H9 (cell line): ENCODE measurements at regions not wholly inside any gene's neighbourhood (a gene's known extent, or its start where the extent isn't known, plus 50 kb on each side); places are given as distances from the start of the nearest gene placed in this dataset.

Experiments used
- DNase-seq: peaks from one replicate; pipeline ENCODE4 v3.0.0-alpha.2; 2017
- H2AFZ ChIP-seq: one replicate; pipeline ENCODE4 v1.6.1; 2013; ENCODE audit warnings: mild to moderate bottlenecking, low read length, control low read depth, moderate library complexity
- H2AK5ac ChIP-seq: 2 replicates; pipeline ENCODE4 v1.6.1; 2013; ENCODE audit warnings: low read length, control low read depth, mixed read lengths; ENCODE audit not compliant: insufficient read length
- H2BK120ac ChIP-seq: one replicate; pipeline ENCODE4 v1.6.1; 2013; ENCODE audit warnings: low read depth, mild to moderate bottlenecking, low read length, control low read depth, inconsistent platforms; ENCODE audit not compliant: poor library complexity, severe bottlenecking
- H2BK12ac ChIP-seq: 2 replicates; pipeline ENCODE4 v1.6.1; 2013; ENCODE audit warnings: low read length, control low read depth, mixed read lengths, low read depth; ENCODE audit not compliant: insufficient read length
- H2BK15ac ChIP-seq: 2 replicates; pipeline ENCODE4 v1.6.1; 2013; ENCODE audit warnings: low read depth, low read length, control low read depth
- H2BK20ac ChIP-seq: one replicate; pipeline ENCODE4 v1.6.1; 2013; ENCODE audit warnings: low read depth, mild to moderate bottlenecking, low read length, control low read depth, inconsistent platforms; ENCODE audit not compliant: poor library complexity, severe bottlenecking
- H2BK5ac ChIP-seq: 2 replicates; pipeline ENCODE4 v1.6.1; 2013; ENCODE audit warnings: low read length, control low read depth, mixed read lengths; ENCODE audit not compliant: insufficient read length
- H3K14ac ChIP-seq: 2 replicates; pipeline ENCODE4 v1.6.1; 2013; ENCODE audit warnings: low read length, control low read depth; ENCODE audit not compliant: insufficient read depth
- H3K18ac ChIP-seq: 2 replicates; pipeline ENCODE4 v1.6.1; 2013; ENCODE audit warnings: low read depth, mild to moderate bottlenecking, mixed read lengths, low read length, control low read depth; ENCODE audit not compliant: insufficient read length
- H3K23ac ChIP-seq: 2 replicates; pipeline ENCODE4 v1.6.1; 2013; ENCODE audit warnings: low read length, control low read depth, mixed read lengths, low read depth; ENCODE audit not compliant: insufficient read length
- H3K23me2 ChIP-seq: 2 replicates; pipeline ENCODE4 v1.6.1; 2013; ENCODE audit warnings: low read depth, mild to moderate bottlenecking, mixed read lengths, low read length, control low read depth; ENCODE audit not compliant: insufficient read length, poor library complexity, severe bottlenecking
- H3K27ac ChIP-seq: 2 replicates; pipeline ENCODE4 v1.5.1; 2013; ENCODE audit warnings: low read length, control low read depth, mixed read lengths, low read depth; ENCODE audit not compliant: insufficient read length
- H3K27me3 ChIP-seq: 2 replicates; pipeline ENCODE4 v1.6.1; 2013; ENCODE audit warnings: low read length, control low read depth, inconsistent platforms; ENCODE audit not compliant: insufficient read depth
- H3K4ac ChIP-seq: 2 replicates; pipeline ENCODE4 v1.6.1; 2013; ENCODE audit warnings: low read depth, mild to moderate bottlenecking, control low read depth, inconsistent platforms, low read length, moderate library complexity
- H3K4me1 ChIP-seq: 2 replicates; pipeline ENCODE4 v1.6.1; 2013; ENCODE audit warnings: low read length, control low read depth, inconsistent platforms; ENCODE audit not compliant: insufficient read depth
- H3K4me2 ChIP-seq: 2 replicates; pipeline ENCODE4 v1.6.1; 2013; ENCODE audit warnings: low read length, control low read depth, mixed read lengths; ENCODE audit not compliant: insufficient read length, insufficient read depth
- H3K56ac ChIP-seq: 2 replicates; pipeline ENCODE4 v1.6.1; 2013; ENCODE audit warnings: low read depth, mild to moderate bottlenecking, mixed read lengths, low read length, control low read depth; ENCODE audit not compliant: insufficient read length
- H3K79me1 ChIP-seq: 2 replicates; pipeline ENCODE4 v1.6.1; 2013; ENCODE audit warnings: low read depth, mild to moderate bottlenecking, moderate library complexity, low read length, control low read depth, inconsistent platforms; ENCODE audit not compliant: insufficient read depth, poor library complexity, severe bottlenecking
- H3K79me2 ChIP-seq: 2 replicates; pipeline ENCODE4 v1.6.1; 2013; ENCODE audit warnings: low read length, control low read depth, inconsistent platforms; ENCODE audit not compliant: insufficient read depth
- H3K9ac ChIP-seq: 2 replicates; pipeline ENCODE4 v1.6.1; 2013; ENCODE audit warnings: low read length, control low read depth, mixed read lengths; ENCODE audit not compliant: insufficient read length; ENCODE audit errors: extremely low read depth
- H3K9me3 ChIP-seq: one replicate; pipeline ENCODE4 v1.6.1; 2013; ENCODE audit warnings: low read depth, low read length, inconsistent platforms; ENCODE audit not compliant: control insufficient read depth
- H3T11ph ChIP-seq: one replicate; pipeline ENCODE4 v1.6.1; 2013; ENCODE audit warnings: mild to moderate bottlenecking, low read length, control low read depth, inconsistent platforms
- H4K20me1 ChIP-seq: one replicate; pipeline ENCODE4 v1.6.1; 2013; ENCODE audit not compliant: control insufficient read depth, insufficient read length, insufficient read depth
- H4K5ac ChIP-seq: 2 replicates; pipeline ENCODE4 v1.6.1; 2013; ENCODE audit warnings: low read depth, mild to moderate bottlenecking, mixed read lengths, low read length, control low read depth; ENCODE audit not compliant: insufficient read length
- H4K8ac ChIP-seq: replicated peaks from 2 replicates; pipeline ENCODE4 v1.6.1; 2013; ENCODE audit warnings: low read length, control low read depth, mixed read lengths, low read depth; ENCODE audit not compliant: insufficient read length
- H4K91ac ChIP-seq: 2 replicates; pipeline ENCODE4 v1.6.1; 2013; ENCODE audit warnings: low read depth, mild to moderate bottlenecking, moderate library complexity, mixed read lengths, low read length, control low read depth; ENCODE audit not compliant: insufficient read length
- H3K27ac Mint-ChIP-seq, 3 experiments: 2 replicates in 2 of 3; 3 replicates in 1 of 3; pipeline ENCODE4 v1.8.0; 2020 to 2021; ENCODE audit warnings: mixed read lengths in 3 of 3, mild to moderate bottlenecking in 1 of 3, moderate library complexity in 1 of 3
- H3K27me3 Mint-ChIP-seq: 2 replicates; pipeline ENCODE4 v1.8.0; 2021; ENCODE audit warnings: low read depth, mild to moderate bottlenecking, moderate library complexity, mixed read lengths
- H3K36me3 Mint-ChIP-seq, 3 experiments: 2 replicates in 2 of 3; 3 replicates in 1 of 3; pipeline ENCODE4 v1.8.0; 2020 to 2021; ENCODE audit warnings: low read depth in 3 of 3, mixed read lengths in 3 of 3; ENCODE audit not compliant: insufficient read depth in 1 of 3
- H3K4me1 Mint-ChIP-seq, 2 experiments: 2 replicates each; pipeline ENCODE4 v1.8.0; 2020; ENCODE audit warnings: mixed read lengths in 2 of 2
- H3K4me3 Mint-ChIP-seq, 2 experiments: 2 replicates in 1 of 2; 3 replicates in 1 of 2; pipeline ENCODE4 v1.8.0; 2020 to 2021; ENCODE audit warnings: mild to moderate bottlenecking in 2 of 2, mixed read lengths in 2 of 2, moderate library complexity in 1 of 2
- H3K9me3 Mint-ChIP-seq, 2 experiments: 2 replicates in 1 of 2; 3 replicates in 1 of 2; pipeline ENCODE4 v1.8.0; 2020; ENCODE audit warnings: mild to moderate bottlenecking in 2 of 2, mixed read lengths in 2 of 2, moderate library complexity in 1 of 2
- WGBS: extraction: QIAGEN DNeasy Blood & Tissue Kit; methylation state at CpG from one replicate; pipeline ENCODE4 v1.1.7; 2013; ENCODE audit warnings: missing lambda C conversion rate, low lambda C conversion rate, mixed read lengths; ENCODE audit not compliant: insufficient read length; ENCODE audit errors: extremely low coverage; 5-methylcytosine and 5-hydroxymethylcytosine counted together
- TF ChIP-seq, protein P1 (sequence below): fragments of 200-600 bp; sonication (generic); conservative IDR thresholded peaks from 3 replicates; pipeline ENCODE4 v1.8.0; 2021; ENCODE audit warnings: antibody characterized with exemption, mild to moderate bottlenecking

DNA sequence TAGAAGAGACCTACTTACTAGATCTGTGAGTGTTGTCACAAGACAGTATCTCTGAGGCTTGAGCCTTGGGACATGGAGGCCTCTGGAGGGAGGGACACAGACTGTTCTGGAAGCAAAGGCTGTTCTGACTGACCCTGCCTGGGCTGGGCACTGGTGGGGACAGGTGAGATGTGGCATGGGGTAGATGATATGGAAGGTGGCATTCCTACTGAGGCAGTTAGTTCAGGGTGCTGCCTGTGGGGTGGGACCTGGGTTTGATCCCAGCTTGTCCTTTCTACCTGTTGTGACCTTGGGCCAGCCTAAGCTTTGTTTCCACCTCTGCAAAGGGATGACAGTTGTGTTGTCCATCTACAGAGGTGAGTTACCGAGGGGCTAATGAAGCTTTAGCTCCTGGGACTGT, 140.2 kb downstream of the C9orf50 start:
- H3K9me3 Mint-ChIP-seq: no peaks in the 10 kb centered on the region; a peak in 1 of 5 replicates
- Histone ChIP-seq H3K4ac (no peak overlapping the region), H2BK5ac (no peak overlapping the region), H3K14ac (no peak overlapping the region), H2AK5ac (no peak overlapping the region), H3K79me2 (no peaks in the 10 kb centered on the region), H4K8ac (no peak overlapping the region), H2BK20ac (no peak overlapping the region), H2BK12ac (no peak overlapping the region), H3K9me3 (no peaks in the 10 kb centered on the region), H3K4me1 (no peaks in the 10 kb centered on the region), H2BK15ac (no peak overlapping the region), H3K18ac (no peak overlapping the region), H3K27me3 (peaks cover 12% of the 10 kb centered on the region; the same call in 1 of the 2 replicates), H3K9ac (no peak overlapping the region), H4K5ac (no peak overlapping the region), H3K27ac (no peak overlapping the region), H3K23ac (no peak overlapping the region), H2AFZ (no peak overlapping the region), H3K4me2 (no peak overlapping the region), H3K23me2 (peaks cover 15% of the 10 kb centered on the region), H3K79me1 (no peaks in the 10 kb centered on the region), H3T11ph (no peak overlapping the region), H4K20me1 (no peaks in the 10 kb centered on the region), H3K56ac (no peak overlapping the region), H4K91ac (no peak overlapping the region), H2BK120ac (no peak overlapping the region)
- TF ChIP-seq, protein P1, sequence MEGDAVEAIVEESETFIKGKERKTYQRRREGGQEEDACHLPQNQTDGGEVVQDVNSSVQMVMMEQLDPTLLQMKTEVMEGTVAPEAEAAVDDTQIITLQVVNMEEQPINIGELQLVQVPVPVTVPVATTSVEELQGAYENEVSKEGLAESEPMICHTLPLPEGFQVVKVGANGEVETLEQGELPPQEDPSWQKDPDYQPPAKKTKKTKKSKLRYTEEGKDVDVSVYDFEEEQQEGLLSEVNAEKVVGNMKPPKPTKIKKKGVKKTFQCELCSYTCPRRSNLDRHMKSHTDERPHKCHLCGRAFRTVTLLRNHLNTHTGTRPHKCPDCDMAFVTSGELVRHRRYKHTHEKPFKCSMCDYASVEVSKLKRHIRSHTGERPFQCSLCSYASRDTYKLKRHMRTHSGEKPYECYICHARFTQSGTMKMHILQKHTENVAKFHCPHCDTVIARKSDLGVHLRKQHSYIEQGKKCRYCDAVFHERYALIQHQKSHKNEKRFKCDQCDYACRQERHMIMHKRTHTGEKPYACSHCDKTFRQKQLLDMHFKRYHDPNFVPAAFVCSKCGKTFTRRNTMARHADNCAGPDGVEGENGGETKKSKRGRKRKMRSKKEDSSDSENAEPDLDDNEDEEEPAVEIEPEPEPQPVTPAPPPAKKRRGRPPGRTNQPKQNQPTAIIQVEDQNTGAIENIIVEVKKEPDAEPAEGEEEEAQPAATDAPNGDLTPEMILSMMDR: no peak
- DNase-seq: no peak
- peaks cover 75% of the 10 kb centered on the region for H3K27me3 Mint-ChIP-seq
- WGBS: no CpG with 5 or more reads among the region's 1 CpG
- H3K36me3 Mint-ChIP-seq: no peaks in the 10 kb centered on the region; a peak in 1 of 7 replicates
- H3K4me1 Mint-ChIP-seq: peaks cover 30 to 38% of the 10 kb centered on the region in 2 experiments
- no peak overlapping the region for H3K4me3 Mint-ChIP-seq
- H3K27ac Mint-ChIP-seq: no peak overlapping the region
